ENCODE measurements at regions not wholly inside any gene's neighbourhood (a gene's known extent, or its start where the extent isn't known, plus 50 kb on each side); places are given as distances from the start of the nearest gene placed in this dataset.

DNA sequence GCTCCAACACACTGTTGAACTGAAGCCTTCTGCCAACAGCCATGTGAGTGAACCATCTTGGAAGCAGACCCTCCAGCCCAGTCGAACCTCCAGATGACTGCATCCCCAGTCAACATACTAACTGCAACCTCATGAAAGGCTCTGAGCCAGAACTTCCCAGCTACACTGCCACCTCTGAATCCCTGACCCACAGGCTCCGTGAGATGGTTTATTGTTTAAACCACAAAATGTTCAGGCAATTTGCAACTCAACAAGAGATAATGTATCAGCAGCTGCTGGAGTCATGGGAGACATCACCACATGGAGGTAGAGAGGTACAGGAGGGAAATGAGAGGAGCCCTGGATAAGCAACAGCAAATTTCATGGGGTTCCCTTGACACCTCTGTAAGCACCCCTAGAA lies 266.4 kb upstream of the NBEA start:
- H3K4me1 ChIP-seq (ENCODE audit: control insufficient read depth in 1 of 2, insufficient read depth in 2 of 2, low read length in 2 of 2) = no peaks in the 10 kb centered on the region
- H3K4me3 ChIP-seq (ENCODE audit: low read depth in 1 of 2, low read length in 2 of 2) = no peak overlapping the region
- no peaks in the 10 kb centered on the region for H3K9me3 ChIP-seq (ENCODE audit: control insufficient read depth in 1 of 2, low read length in 2 of 2)
- no peak overlapping the region for H3K27ac ChIP-seq (ENCODE audit: low read length)
- no peaks in the 10 kb centered on the region for H3K36me3 ChIP-seq (ENCODE audit: control insufficient read depth in 1 of 2, insufficient read depth in 2 of 2, low read length in 2 of 2)
- H3K27me3 ChIP-seq (ENCODE audit: low read depth, low read length) = no peaks in the 10 kb centered on the region

DNA sequence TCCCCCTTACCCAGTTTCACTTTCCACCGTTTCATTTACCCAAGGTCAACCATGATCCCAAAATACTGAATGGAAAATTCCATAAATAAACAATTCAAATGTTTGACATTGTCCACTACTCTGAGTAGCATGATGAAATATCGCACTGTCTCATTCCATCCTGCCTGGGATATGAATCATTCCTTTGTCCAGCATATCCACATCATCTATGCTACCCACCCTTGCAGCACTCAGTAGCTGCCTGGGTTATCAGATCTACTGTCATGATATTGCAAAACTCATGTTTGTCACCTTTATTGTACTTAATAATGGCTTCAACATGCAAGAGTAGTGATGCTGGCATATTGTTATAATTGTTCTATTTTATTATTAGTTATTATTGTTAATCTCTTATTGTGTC lies 263.9 kb upstream of the NBEA start:
- no peaks in the 10 kb centered on the region for H3K27me3 ChIP-seq (ENCODE audit: low read depth, low read length)
- no peaks in the 10 kb centered on the region for H3K4me1 ChIP-seq (ENCODE audit: control insufficient read depth in 1 of 2, insufficient read depth in 2 of 2, low read length in 2 of 2)
- H3K9me3 ChIP-seq (ENCODE audit: control insufficient read depth in 1 of 2, low read length in 2 of 2) = no peaks in the 10 kb centered on the region
- H3K36me3 ChIP-seq (ENCODE audit: control insufficient read depth in 1 of 2, insufficient read depth in 2 of 2, low read length in 2 of 2) = no peaks in the 10 kb centered on the region
- no peak overlapping the region for H3K27ac ChIP-seq (ENCODE audit: low read length)
- no peak overlapping the region for H3K4me3 ChIP-seq (ENCODE audit: low read depth in 1 of 2, low read length in 2 of 2)

DNA sequence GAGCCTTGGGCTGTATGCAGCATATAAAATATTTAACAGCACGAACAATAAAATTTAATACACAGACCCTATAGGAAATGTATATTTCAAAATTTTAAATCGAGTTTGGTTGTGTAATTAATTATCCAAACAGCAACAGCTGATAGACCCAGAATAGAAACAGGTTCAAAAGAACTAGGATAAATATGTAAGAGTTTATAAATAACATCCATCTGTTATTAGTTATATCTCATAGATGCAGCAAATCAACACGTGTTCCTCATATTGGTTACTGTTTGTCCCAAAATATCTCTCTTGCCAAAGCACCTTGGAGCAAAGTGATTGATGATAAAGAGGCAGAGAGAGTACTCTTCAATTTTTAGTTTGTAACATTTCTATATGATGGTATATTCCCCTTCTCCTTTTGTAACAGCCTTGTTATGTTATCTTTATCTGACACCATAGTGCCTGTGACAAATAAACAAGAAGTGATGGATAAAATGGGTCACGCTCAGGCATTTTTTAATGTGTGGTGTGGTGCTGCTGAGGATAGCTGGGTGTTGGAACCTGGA lies 260.6 kb upstream of the NBEA start:
- Histone ChIP-seq H3K27ac (ENCODE audit: low read length) (no peak overlapping the region), H3K9me3 (ENCODE audit: control insufficient read depth in 1 of 2, low read length in 2 of 2) (no peaks in the 10 kb centered on the region), H3K4me1 (ENCODE audit: control insufficient read depth in 1 of 2, insufficient read depth in 2 of 2, low read length in 2 of 2) (no peaks in the 10 kb centered on the region), H3K4me3 (ENCODE audit: low read depth in 1 of 2, low read length in 2 of 2) (no peak overlapping the region), H3K27me3 (ENCODE audit: low read depth, low read length) (no peaks in the 10 kb centered on the region), H3K36me3 (ENCODE audit: control insufficient read depth in 1 of 2, insufficient read depth in 2 of 2, low read length in 2 of 2) (no peaks in the 10 kb centered on the region)

DNA sequence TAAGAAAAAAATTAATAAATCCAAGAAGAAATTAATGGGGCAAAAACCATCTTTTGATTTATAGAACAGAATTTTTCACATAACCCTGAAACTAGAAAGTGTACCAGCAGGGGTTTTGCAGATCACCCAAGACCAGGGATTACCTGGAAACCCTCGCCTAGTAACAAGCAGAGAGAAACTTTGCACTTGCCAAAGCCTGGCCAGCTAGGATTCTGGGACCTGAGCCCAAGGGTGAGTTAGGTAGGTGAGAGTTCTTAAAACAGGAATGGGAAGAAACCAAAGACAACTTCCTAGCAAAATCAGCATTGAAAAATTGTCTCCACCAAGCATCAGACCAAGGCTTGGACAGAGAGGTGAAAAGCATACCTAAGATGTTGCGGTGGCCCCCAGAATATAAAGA lies 247.0 kb upstream of the NBEA start:
- Histone ChIP-seq H3K4me1 (ENCODE audit: control insufficient read depth in 1 of 2, insufficient read depth in 2 of 2, low read length in 2 of 2) (no peaks in the 10 kb centered on the region), H3K27me3 (ENCODE audit: low read depth, low read length) (no peaks in the 10 kb centered on the region), H3K9me3 (ENCODE audit: control insufficient read depth in 1 of 2, low read length in 2 of 2) (no peaks in the 10 kb centered on the region), H3K36me3 (ENCODE audit: control insufficient read depth in 1 of 2, insufficient read depth in 2 of 2, low read length in 2 of 2) (no peaks in the 10 kb centered on the region), H3K27ac (ENCODE audit: low read length) (no peak overlapping the region), H3K4me3 (ENCODE audit: low read depth in 1 of 2, low read length in 2 of 2) (no peak overlapping the region)

DNA sequence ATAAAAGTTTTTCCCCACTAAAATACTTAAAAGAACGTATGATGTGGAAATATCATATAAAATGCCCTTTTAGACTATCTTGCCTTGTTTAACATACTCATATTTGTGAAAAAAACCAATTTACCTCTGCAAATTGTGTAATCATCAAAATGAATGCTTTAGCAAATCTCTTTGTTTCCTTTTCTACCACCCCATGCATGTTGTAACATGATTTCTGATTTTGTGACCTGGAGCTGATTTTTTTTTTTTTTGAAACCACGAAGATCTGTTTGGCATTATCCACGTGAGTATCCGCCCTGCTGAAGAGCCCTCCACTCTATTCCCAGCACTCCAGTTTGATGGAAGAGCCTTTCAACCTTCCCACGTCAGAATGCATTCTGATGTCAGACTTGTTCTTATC lies 245.8 kb upstream of the NBEA start:
- no peaks in the 10 kb centered on the region for H3K4me1 ChIP-seq (ENCODE audit: control insufficient read depth in 1 of 2, insufficient read depth in 2 of 2, low read length in 2 of 2)
- no peaks in the 10 kb centered on the region for H3K27me3 ChIP-seq (ENCODE audit: low read depth, low read length)
- H3K4me3 ChIP-seq (ENCODE audit: low read depth in 1 of 2, low read length in 2 of 2) = no peak overlapping the region
- no peaks in the 10 kb centered on the region for H3K36me3 ChIP-seq (ENCODE audit: control insufficient read depth in 1 of 2, insufficient read depth in 2 of 2, low read length in 2 of 2)
- no peak overlapping the region for H3K27ac ChIP-seq (ENCODE audit: low read length)
- H3K9me3 ChIP-seq (ENCODE audit: control insufficient read depth in 1 of 2, low read length in 2 of 2) = no peaks in the 10 kb centered on the region

DNA sequence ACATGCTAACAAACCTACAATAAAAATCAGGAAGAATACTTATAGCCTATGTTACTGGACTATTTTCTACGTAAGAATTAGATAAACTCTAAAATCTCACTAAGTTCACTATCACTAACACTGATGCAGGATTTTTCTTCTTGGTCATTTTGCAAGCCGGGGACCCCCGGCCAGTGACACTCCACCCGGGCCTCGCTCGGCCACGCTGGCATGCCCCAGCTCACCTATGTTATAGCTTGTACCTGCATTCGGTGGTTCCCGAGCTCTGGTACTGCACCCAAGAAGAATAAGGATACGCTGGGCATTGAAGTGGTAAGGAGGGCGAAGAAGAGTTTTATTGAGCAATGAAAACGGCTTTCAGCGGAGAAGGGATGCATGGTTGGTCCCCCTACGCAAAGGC lies 245.3 kb upstream of the NBEA start:
- no peak overlapping the region for H3K27ac ChIP-seq (ENCODE audit: low read length)
- no peak overlapping the region for H3K4me3 ChIP-seq (ENCODE audit: low read depth in 1 of 2, low read length in 2 of 2)
- H3K9me3 ChIP-seq (ENCODE audit: control insufficient read depth in 1 of 2, low read length in 2 of 2) = no peaks in the 10 kb centered on the region
- H3K4me1 ChIP-seq (ENCODE audit: control insufficient read depth in 1 of 2, insufficient read depth in 2 of 2, low read length in 2 of 2) = no peaks in the 10 kb centered on the region
- no peaks in the 10 kb centered on the region for H3K27me3 ChIP-seq (ENCODE audit: low read depth, low read length)
- no peaks in the 10 kb centered on the region for H3K36me3 ChIP-seq (ENCODE audit: control insufficient read depth in 1 of 2, insufficient read depth in 2 of 2, low read length in 2 of 2)

DNA sequence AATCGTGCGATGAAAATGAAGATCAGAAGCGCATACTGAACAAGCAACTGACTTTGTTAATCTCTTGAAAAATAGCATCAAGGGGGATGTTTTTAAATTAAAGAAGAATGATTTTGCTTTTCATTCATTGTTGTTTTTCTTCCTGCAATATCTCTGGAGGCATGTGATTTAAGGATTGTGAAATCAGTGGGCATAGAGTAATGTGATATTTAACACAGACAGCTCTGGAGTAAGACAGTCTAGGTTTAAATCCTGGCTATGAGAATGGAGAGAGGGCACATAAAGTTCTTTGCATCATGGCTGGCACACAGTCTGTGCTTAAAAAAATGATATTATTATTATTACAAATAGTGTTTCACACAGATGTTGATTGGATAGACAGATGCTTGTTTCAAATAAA lies 243.1 kb upstream of the NBEA start:
- no peaks in the 10 kb centered on the region for H3K4me1 ChIP-seq (ENCODE audit: control insufficient read depth in 1 of 2, insufficient read depth in 2 of 2, low read length in 2 of 2)
- H3K27ac ChIP-seq (ENCODE audit: low read length) = no peak overlapping the region
- no peak overlapping the region for H3K4me3 ChIP-seq (ENCODE audit: low read depth in 1 of 2, low read length in 2 of 2)
- no peaks in the 10 kb centered on the region for H3K27me3 ChIP-seq (ENCODE audit: low read depth, low read length)
- no peaks in the 10 kb centered on the region for H3K9me3 ChIP-seq (ENCODE audit: control insufficient read depth in 1 of 2, low read length in 2 of 2)
- H3K36me3 ChIP-seq (ENCODE audit: control insufficient read depth in 1 of 2, insufficient read depth in 2 of 2, low read length in 2 of 2) = no peaks in the 10 kb centered on the region

DNA sequence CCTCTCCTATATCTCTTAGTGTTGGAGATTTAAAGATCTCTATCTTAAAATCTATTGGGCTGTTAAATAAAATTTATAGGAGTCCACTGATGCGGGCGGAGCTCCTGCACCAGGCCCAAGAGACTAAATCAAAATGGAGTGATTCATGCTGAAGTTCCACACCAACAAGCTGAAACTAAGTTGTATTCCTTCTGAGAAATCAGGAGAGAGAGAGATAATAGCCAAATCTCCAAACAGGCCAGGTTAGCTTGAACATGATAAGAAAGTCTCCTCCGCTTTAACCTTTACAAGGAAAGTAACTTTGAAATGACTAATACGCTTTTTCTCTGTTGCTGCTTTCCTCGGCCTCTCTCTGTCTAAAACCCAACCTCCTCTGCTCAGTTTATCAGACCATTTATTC lies 241.9 kb upstream of the NBEA start:
- no peak overlapping the region for H3K4me3 ChIP-seq (ENCODE audit: low read depth in 1 of 2, low read length in 2 of 2)
- H3K27ac ChIP-seq (ENCODE audit: low read length) = no peak overlapping the region
- H3K4me1 ChIP-seq (ENCODE audit: control insufficient read depth in 1 of 2, insufficient read depth in 2 of 2, low read length in 2 of 2) = no peaks in the 10 kb centered on the region
- H3K9me3 ChIP-seq (ENCODE audit: control insufficient read depth in 1 of 2, low read length in 2 of 2) = no peaks in the 10 kb centered on the region
- H3K27me3 ChIP-seq (ENCODE audit: low read depth, low read length) = no peaks in the 10 kb centered on the region
- no peaks in the 10 kb centered on the region for H3K36me3 ChIP-seq (ENCODE audit: control insufficient read depth in 1 of 2, insufficient read depth in 2 of 2, low read length in 2 of 2)

DNA sequence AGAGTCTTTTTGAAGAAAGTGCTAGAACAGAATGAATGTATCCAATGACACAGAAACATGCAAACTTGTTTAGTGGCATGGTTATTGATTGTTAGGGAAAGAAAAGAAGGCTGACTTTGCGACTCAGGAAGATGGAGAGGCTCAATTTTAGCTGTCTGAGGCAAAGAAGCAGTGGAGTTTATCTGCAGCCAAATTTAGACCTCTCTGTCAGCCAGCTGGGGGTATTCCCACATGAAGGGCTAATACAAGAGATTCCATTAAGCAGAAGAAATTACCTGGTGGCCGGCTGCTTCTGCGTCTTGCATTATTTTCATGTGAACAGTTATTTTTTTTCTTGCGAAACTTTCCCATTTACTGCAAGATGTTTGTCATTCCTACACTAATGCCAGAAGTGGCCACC lies 240.2 kb upstream of the NBEA start:
- no peak overlapping the region for H3K27ac ChIP-seq (ENCODE audit: low read length)
- H3K9me3 ChIP-seq (ENCODE audit: control insufficient read depth in 1 of 2, low read length in 2 of 2) = no peaks in the 10 kb centered on the region
- no peaks in the 10 kb centered on the region for H3K4me1 ChIP-seq (ENCODE audit: control insufficient read depth in 1 of 2, insufficient read depth in 2 of 2, low read length in 2 of 2)
- no peaks in the 10 kb centered on the region for H3K27me3 ChIP-seq (ENCODE audit: low read depth, low read length)
- no peak overlapping the region for H3K4me3 ChIP-seq (ENCODE audit: low read depth in 1 of 2, low read length in 2 of 2)
- H3K36me3 ChIP-seq (ENCODE audit: control insufficient read depth in 1 of 2, insufficient read depth in 2 of 2, low read length in 2 of 2) = no peaks in the 10 kb centered on the region

DNA sequence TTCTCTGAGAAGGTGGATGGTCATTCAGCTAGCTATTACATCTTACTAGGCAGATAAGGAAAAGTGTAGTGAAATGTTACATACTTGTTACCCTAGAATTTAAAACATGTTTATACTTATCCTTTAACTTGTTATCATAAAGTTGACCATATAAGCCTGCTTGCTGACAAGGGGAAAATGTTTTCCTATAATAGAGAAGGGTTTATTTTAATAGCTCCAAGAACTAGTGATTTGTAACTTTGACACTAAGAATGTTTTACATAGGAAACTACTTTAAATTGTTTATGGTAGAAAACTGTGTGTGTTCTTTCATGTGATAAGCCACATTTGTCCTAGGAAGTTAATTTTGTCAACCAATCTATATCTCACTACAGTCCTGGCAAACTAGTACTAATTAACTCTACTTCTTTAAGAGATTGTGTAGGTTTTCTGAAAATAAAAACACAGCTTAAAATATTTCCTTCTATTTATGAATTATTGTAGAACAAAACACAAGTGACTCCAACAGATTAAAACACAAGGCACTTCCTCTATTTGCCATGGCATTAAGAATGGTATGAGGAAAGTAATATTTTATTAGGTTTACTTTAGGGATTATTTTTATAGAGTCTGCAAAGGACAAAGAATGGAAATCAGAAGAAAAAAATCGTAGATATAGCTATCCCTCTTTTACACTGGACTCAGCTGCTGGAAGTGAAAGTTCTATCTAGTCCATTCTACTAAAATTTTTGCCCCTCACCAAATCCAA lies 233.3 kb upstream of the NBEA start:
- H3K9me3 ChIP-seq (ENCODE audit: control insufficient read depth in 1 of 2, low read length in 2 of 2) = no peaks in the 10 kb centered on the region
- H3K36me3 ChIP-seq (ENCODE audit: control insufficient read depth in 1 of 2, insufficient read depth in 2 of 2, low read length in 2 of 2) = no peaks in the 10 kb centered on the region
- H3K27me3 ChIP-seq (ENCODE audit: low read depth, low read length) = no peaks in the 10 kb centered on the region
- H3K4me3 ChIP-seq (ENCODE audit: low read depth in 1 of 2, low read length in 2 of 2) = no peak overlapping the region
- no peak overlapping the region for H3K27ac ChIP-seq (ENCODE audit: low read length)
- H3K4me1 ChIP-seq (ENCODE audit: control insufficient read depth in 1 of 2, insufficient read depth in 2 of 2, low read length in 2 of 2) = no peaks in the 10 kb centered on the region

DNA sequence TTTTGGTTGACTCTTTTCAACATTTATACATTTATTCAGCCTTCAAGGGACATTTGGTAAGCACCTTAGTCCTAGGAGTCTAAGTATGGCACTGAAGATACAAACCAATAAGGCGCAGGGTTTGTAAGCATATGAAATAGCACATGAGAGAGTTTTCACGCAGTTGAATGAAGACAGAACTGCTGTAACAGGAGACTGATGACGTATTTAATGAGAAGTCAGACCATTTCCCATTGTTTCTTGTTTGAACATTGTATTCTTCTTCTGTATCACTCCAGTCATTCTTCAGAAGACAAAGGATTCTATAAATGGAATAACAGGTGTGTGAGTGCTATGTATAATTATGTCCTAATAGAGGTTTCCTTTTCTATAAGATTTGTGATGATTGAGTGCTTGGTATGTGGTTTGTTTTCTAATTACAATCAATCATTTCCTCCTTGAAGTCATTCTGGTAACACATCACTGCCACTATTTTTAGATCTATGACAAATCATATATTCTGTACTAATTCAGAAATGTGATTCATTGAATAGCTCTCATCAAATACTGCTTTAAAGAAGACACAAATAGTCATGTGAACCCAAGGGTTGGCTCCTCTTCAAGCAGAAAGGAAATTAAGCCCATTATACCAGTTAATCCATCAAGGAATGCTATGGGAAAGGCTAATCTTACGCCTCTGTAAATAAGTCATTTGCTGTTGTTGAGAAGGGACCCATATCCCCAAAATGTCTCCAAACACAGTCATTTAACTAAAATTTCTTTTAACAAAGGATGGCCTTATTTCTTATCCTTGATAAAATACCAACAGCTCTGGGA lies 222.8 kb upstream of the NBEA start:
- Histone ChIP-seq H3K27ac (ENCODE audit: low read length) (no peak overlapping the region), H3K4me1 (ENCODE audit: control insufficient read depth in 1 of 2, insufficient read depth in 2 of 2, low read length in 2 of 2) (no peaks in the 10 kb centered on the region), H3K4me3 (ENCODE audit: low read depth in 1 of 2, low read length in 2 of 2) (no peak overlapping the region), H3K9me3 (ENCODE audit: control insufficient read depth in 1 of 2, low read length in 2 of 2) (peaks cover 0 to 10% of the 10 kb centered on the region in 2 donors), H3K27me3 (ENCODE audit: low read depth, low read length) (no peaks in the 10 kb centered on the region), H3K36me3 (ENCODE audit: control insufficient read depth in 1 of 2, insufficient read depth in 2 of 2, low read length in 2 of 2) (no peaks in the 10 kb centered on the region)
